ENCODE measurements at regions not wholly inside any gene's neighbourhood (a gene's known extent, or its start where the extent isn't known, plus 50 kb on each side); places are given as distances from the start of the nearest gene placed in this dataset.

DNA sequence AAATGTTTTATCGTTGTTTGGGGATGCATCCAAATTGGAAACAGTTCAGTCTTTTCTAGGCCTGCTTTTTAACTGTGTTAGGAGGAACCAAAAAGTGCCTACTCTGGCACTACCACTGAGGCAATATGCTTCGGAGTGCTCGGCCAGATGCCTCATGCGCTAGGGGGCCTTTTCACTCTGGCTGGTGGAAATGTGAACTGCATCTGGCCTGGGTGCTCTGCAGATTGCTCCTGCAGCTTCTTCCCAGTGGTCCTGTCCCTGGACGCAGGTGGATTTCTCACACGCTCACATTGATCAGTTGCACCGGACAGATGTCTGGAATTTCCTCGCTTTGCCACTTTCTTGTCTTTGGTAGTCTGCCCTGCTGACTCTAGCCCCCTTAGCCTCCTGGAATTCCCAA lies 330.2 kb upstream of the FMN2 start:
- Histone ChIP-seq H3F3A (replicated peaks; ENCODE audit: low read depth) (no peaks in the 10 kb centered on the region), H3K4me2 (no peak overlapping the region), H4K20me1 (replicated peaks; ENCODE audit: insufficient read depth) (no peaks in the 10 kb centered on the region), H3K27ac (ENCODE audit: low read depth) (no peak overlapping the region), H2AFZ (no peak overlapping the region), H3K27me3 (ENCODE audit: insufficient read depth) (no peaks in the 10 kb centered on the region), H3K36me3 (ENCODE audit: insufficient read depth) (no peaks in the 10 kb centered on the region), H3K4me3 (no peak overlapping the region), H3K4me1 (ENCODE audit: insufficient read depth) (no peaks in the 10 kb centered on the region), H3K9me2 (ENCODE audit: insufficient read depth) (no peaks in the 10 kb centered on the region), H3K79me2 (replicated peaks; ENCODE audit: insufficient read depth) (no peaks in the 10 kb centered on the region)
- TF ChIP-seq NANOG (IDR thresholded peaks at IDR 0.05; ENCODE audit: borderline replicate concordance) = no peak
- TF ChIP-seq, protein P1, sequence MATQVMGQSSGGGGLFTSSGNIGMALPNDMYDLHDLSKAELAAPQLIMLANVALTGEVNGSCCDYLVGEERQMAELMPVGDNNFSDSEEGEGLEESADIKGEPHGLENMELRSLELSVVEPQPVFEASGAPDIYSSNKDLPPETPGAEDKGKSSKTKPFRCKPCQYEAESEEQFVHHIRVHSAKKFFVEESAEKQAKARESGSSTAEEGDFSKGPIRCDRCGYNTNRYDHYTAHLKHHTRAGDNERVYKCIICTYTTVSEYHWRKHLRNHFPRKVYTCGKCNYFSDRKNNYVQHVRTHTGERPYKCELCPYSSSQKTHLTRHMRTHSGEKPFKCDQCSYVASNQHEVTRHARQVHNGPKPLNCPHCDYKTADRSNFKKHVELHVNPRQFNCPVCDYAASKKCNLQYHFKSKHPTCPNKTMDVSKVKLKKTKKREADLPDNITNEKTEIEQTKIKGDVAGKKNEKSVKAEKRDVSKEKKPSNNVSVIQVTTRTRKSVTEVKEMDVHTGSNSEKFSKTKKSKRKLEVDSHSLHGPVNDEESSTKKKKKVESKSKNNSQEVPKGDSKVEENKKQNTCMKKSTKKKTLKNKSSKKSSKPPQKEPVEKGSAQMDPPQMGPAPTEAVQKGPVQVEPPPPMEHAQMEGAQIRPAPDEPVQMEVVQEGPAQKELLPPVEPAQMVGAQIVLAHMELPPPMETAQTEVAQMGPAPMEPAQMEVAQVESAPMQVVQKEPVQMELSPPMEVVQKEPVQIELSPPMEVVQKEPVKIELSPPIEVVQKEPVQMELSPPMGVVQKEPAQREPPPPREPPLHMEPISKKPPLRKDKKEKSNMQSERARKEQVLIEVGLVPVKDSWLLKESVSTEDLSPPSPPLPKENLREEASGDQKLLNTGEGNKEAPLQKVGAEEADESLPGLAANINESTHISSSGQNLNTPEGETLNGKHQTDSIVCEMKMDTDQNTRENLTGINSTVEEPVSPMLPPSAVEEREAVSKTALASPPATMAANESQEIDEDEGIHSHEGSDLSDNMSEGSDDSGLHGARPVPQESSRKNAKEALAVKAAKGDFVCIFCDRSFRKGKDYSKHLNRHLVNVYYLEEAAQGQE (IDR thresholded peaks at IDR 0.05; ENCODE audit: unreplicated experiment) = no peak
- TF ChIP-seq, protein P2, sequence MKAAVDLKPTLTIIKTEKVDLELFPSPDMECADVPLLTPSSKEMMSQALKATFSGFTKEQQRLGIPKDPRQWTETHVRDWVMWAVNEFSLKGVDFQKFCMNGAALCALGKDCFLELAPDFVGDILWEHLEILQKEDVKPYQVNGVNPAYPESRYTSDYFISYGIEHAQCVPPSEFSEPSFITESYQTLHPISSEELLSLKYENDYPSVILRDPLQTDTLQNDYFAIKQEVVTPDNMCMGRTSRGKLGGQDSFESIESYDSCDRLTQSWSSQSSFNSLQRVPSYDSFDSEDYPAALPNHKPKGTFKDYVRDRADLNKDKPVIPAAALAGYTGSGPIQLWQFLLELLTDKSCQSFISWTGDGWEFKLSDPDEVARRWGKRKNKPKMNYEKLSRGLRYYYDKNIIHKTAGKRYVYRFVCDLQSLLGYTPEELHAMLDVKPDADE (IDR thresholded peaks at IDR 0.05) = no peak
- TF ChIP-seq STAT1 (IDR thresholded peaks at IDR 0.05; ENCODE audit: unreplicated experiment) = no peak
- no peak for TF ChIP-seq EZH2 (IDR thresholded peaks at IDR 0.05; ENCODE audit: low read depth, unreplicated experiment)
- TF ChIP-seq POLR2AphosphoS5 (IDR thresholded peaks at IDR 0.05; ENCODE audit: low read depth) = no peak
- TF ChIP-seq, protein P3, sequence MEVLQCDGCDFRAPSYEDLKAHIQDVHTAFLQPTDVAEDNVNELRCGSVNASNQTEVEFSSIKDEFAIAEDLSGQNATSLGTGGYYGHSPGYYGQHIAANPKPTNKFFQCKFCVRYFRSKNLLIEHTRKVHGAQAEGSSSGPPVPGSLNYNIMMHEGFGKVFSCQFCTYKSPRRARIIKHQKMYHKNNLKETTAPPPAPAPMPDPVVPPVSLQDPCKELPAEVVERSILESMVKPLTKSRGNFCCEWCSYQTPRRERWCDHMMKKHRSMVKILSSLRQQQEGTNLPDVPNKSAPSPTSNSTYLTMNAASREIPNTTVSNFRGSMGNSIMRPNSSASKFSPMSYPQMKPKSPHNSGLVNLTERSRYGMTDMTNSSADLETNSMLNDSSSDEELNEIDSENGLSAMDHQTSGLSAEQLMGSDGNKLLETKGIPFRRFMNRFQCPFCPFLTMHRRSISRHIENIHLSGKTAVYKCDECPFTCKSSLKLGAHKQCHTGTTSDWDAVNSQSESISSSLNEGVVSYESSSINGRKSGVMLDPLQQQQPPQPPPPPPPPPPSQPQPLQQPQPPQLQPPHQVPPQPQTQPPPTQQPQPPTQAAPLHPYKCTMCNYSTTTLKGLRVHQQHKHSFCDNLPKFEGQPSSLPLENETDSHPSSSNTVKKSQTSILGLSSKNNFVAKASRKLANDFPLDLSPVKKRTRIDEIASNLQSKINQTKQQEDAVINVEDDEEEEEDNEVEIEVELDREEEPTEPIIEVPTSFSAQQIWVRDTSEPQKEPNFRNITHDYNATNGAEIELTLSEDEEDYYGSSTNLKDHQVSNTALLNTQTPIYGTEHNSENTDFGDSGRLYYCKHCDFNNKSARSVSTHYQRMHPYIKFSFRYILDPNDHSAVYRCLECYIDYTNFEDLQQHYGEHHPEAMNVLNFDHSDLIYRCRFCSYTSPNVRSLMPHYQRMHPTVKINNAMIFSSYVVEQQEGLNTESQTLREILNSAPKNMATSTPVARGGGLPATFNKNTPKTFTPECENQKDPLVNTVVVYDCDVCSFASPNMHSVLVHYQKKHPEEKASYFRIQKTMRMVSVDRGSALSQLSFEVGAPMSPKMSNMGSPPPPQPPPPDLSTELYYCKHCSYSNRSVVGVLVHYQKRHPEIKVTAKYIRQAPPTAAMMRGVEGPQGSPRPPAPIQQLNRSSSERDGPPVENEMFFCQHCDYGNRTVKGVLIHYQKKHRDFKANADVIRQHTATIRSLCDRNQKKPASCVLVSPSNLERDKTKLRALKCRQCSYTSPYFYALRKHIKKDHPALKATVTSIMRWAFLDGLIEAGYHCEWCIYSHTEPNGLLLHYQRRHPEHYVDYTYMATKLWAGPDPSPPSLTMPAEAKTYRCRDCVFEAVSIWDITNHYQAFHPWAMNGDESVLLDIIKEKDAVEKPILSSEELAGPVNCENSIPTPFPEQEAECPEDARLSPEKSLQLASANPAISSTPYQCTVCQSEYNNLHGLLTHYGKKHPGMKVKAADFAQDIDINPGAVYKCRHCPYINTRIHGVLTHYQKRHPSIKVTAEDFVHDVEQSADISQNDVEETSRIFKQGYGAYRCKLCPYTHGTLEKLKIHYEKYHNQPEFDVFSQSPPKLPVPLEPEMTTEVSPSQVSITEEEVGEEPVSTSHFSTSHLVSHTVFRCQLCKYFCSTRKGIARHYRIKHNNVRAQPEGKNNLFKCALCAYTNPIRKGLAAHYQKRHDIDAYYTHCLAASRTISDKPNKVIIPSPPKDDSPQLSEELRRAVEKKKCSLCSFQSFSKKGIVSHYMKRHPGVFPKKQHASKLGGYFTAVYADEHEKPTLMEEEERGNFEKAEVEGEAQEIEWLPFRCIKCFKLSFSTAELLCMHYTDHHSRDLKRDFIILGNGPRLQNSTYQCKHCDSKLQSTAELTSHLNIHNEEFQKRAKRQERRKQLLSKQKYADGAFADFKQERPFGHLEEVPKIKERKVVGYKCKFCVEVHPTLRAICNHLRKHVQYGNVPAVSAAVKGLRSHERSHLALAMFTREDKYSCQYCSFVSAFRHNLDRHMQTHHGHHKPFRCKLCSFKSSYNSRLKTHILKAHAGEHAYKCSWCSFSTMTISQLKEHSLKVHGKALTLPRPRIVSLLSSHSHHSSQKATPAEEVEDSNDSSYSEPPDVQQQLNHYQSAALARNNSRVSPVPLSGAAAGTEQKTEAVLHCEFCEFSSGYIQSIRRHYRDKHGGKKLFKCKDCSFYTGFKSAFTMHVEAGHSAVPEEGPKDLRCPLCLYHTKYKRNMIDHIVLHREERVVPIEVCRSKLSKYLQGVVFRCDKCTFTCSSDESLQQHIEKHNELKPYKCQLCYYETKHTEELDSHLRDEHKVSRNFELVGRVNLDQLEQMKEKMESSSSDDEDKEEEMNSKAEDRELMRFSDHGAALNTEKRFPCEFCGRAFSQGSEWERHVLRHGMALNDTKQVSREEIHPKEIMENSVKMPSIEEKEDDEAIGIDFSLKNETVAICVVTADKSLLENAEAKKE (CRISPR knock-in tag; IDR thresholded peaks at IDR 0.05) = no peak
- TF ChIP-seq ZNF114 (CRISPR knock-in tag; IDR thresholded peaks at IDR 0.05) = no peak
- TF ChIP-seq JUNB (IDR thresholded peaks at IDR 0.05; ENCODE audit: unreplicated experiment) = no peak
- TF ChIP-seq EZH2phosphoT487 (IDR thresholded peaks at IDR 0.05; ENCODE audit: unreplicated experiment) = no peak
- TF ChIP-seq CREB1 (CRISPR knock-in tag; IDR thresholded peaks at IDR 0.05; ENCODE audit: low read depth) = no peak
- TF ChIP-seq ZNF331 (CRISPR knock-in tag; IDR thresholded peaks at IDR 0.05; ENCODE audit: low read depth) = no peak
- TF ChIP-seq, protein P4, sequence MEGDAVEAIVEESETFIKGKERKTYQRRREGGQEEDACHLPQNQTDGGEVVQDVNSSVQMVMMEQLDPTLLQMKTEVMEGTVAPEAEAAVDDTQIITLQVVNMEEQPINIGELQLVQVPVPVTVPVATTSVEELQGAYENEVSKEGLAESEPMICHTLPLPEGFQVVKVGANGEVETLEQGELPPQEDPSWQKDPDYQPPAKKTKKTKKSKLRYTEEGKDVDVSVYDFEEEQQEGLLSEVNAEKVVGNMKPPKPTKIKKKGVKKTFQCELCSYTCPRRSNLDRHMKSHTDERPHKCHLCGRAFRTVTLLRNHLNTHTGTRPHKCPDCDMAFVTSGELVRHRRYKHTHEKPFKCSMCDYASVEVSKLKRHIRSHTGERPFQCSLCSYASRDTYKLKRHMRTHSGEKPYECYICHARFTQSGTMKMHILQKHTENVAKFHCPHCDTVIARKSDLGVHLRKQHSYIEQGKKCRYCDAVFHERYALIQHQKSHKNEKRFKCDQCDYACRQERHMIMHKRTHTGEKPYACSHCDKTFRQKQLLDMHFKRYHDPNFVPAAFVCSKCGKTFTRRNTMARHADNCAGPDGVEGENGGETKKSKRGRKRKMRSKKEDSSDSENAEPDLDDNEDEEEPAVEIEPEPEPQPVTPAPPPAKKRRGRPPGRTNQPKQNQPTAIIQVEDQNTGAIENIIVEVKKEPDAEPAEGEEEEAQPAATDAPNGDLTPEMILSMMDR (conservative IDR thresholded peaks at IDR 0.05; ENCODE audit: low read depth in 2 of 2) = no peak
- Mint-ChIP-seq H3K4me3 (no peak overlapping the region), H3K27me3 (ENCODE audit: insufficient read depth, low read depth, poor library complexity) (peaks cover 5% of the 10 kb centered on the region), H3K27ac (peak overlapping the region; percentile 7; the same call in 1 of the 2 replicates), H3K9me3 (no peaks in the 10 kb centered on the region), H3K36me3 (ENCODE audit: low read depth) (no peaks in the 10 kb centered on the region), H3K4me1 (peaks cover 7% of the 10 kb centered on the region; the same call in 2 of the 3 replicates)
- DNase-seq (ENCODE audit: low spot score) (peak; percentile 38), ATAC-seq (peak; percentile 77)

All from GM23338 (cell line).